ENCODE measurements at regions not wholly inside any gene's neighbourhood (a gene's known extent, or its start where the extent isn't known, plus 50 kb on each side); places are given as distances from the start of the nearest gene placed in this dataset.

GRCh38 chr6:14520029-14520428 is 402.5 kb downstream of the CD83 start:
- TF ChIP-seq CTCF (IDR thresholded peaks at IDR 0.05) (no peak), POLR2A (IDR thresholded peaks at IDR 0.05) (no peak), EP300 (IDR thresholded peaks at IDR 0.05; ENCODE audit: low read depth) (no peak), POLR2AphosphoS5 (IDR thresholded peaks at IDR 0.05) (no peak)
